ENCODE measurements at regions not wholly inside any gene's neighbourhood (a gene's known extent, or its start where the extent isn't known, plus 50 kb on each side); places are given as distances from the start of the nearest gene placed in this dataset.
A peak's percentile ranks its signal among the peaks of the same experiment; 100 is the strongest.

- TF ChIP-seq CTCF (IDR thresholded peaks at IDR 0.05; ENCODE audit: insufficient read depth, low read depth, low read length, missing control alignments) = no peak
- H3K4me3 ChIP-seq (ENCODE audit: low read length) = no peak overlapping the region
Measured at GRCh38 chrX:80290834-80291233, 129.4 kb upstream of the TENT5D start.

GRCh38 chrX:80293354-80293753 lies 126.9 kb upstream of the TENT5D start:
- no peak overlapping the region for H3K4me3 ChIP-seq (ENCODE audit: low read length)
- TF ChIP-seq CTCF (IDR thresholded peaks at IDR 0.05; ENCODE audit: insufficient read depth, low read depth, low read length, missing control alignments) = no peak
- DNase-seq (ENCODE audit: low read depth) = no peak

More at GRCh38 chrX:80290834-80291233, 129.4 kb upstream of the TENT5D start:
- DNase-seq (ENCODE audit: low read depth) = no peak

- no peak overlapping the region for H3K4me3 ChIP-seq (ENCODE audit: low read length)
- peak; percentile 11 for DNase-seq (ENCODE audit: low read depth)
- TF ChIP-seq CTCF (IDR thresholded peaks at IDR 0.05; ENCODE audit: insufficient read depth, low read depth, low read length, missing control alignments) = no peak
Measured at GRCh38 chrX:80306007-80306406, 114.2 kb upstream of the TENT5D start.

- no peak overlapping the region for H3K4me3 ChIP-seq (ENCODE audit: low read length)
- no peak for TF ChIP-seq CTCF (IDR thresholded peaks at IDR 0.05; ENCODE audit: insufficient read depth, low read depth, low read length, missing control alignments)
- no peak for DNase-seq (ENCODE audit: low read depth)
Measured at GRCh38 chrX:80312448-80312847, 107.8 kb upstream of the TENT5D start.

GRCh38 chrX:80316526-80316925 lies 103.7 kb upstream of the TENT5D start:
- H3K4me3 ChIP-seq (ENCODE audit: low read length) = no peak overlapping the region
- DNase-seq (ENCODE audit: low read depth) = no peak
- TF ChIP-seq CTCF (IDR thresholded peaks at IDR 0.05; ENCODE audit: insufficient read depth, low read depth, low read length, missing control alignments) = no peak

GRCh38 chrX:80317646-80318045 lies 102.6 kb upstream of the TENT5D start:
- H3K4me3 ChIP-seq (ENCODE audit: low read length) = no peak overlapping the region
- no peak for DNase-seq (ENCODE audit: low read depth)
- no peak for TF ChIP-seq CTCF (IDR thresholded peaks at IDR 0.05; ENCODE audit: insufficient read depth, low read depth, low read length, missing control alignments)

GRCh38 chrX:80331285-80331684 lies 89.0 kb upstream of the TENT5D start:
- no peak for TF ChIP-seq CTCF (IDR thresholded peaks at IDR 0.05; ENCODE audit: insufficient read depth, low read depth, low read length, missing control alignments)
- no peak for DNase-seq (ENCODE audit: low read depth)
- H3K4me3 ChIP-seq (ENCODE audit: low read length) = no peak overlapping the region

All from epithelial cell of esophagus (primary cell).